ENCODE measurements at regions not wholly inside any gene's neighbourhood (a gene's known extent, or its start where the extent isn't known, plus 50 kb on each side); places are given as distances from the start of the nearest gene placed in this dataset.

DNA sequence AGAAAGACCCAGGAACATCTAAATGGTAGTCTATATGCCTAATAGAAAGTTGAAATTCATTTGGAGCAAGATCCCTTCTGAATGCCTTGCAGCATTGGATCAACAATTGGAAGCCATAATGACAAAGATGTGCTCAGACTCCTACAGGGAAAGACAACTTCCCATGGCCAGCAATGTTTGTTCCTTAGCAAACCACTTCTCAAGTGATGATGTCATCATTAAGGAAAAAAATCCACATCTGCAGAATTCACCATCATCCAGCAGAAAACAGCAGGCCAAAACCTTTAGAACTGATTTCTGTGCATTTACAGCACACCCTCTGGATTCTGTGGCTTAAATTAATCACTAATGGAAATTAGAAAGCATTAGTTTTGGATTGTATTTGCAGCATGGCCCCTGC lies 82.4 kb upstream of the ZIC3 start:
- DNase-seq (no peak), ATAC-seq (no peak)
- H3K27me3 Mint-ChIP-seq (ENCODE audit: low read depth) = peaks cover 4% of the 10 kb centered on the region
- no peaks in the 10 kb centered on the region for H3K36me3 Mint-ChIP-seq (ENCODE audit: insufficient read depth)
- no peak overlapping the region for H3K4me3 Mint-ChIP-seq
- H3K4me1 Mint-ChIP-seq (ENCODE audit: low read depth) = no peaks in the 10 kb centered on the region
- H3K9me3 Mint-ChIP-seq = no peaks in the 10 kb centered on the region

DNA sequence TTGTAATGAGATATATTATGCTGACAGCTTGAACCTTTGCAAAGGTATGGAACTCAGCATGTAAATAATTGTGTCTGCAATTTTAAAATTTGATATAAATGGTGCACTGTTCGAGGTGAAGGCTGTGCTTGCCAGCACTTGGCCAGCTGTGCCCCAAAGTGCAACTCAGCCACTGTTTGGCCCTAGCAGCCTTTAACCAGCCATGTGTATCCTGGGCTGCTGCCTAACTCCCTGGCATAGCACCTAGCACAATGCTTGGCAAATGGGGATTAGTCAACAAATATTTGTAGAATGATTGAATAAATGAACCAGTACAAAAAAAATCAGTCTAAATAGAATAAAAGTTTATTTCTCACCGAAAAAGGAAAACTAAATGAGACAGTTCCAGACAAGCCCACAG lies 83.8 kb upstream of the ZIC3 start:
- no peaks in the 10 kb centered on the region for H3K9me3 Mint-ChIP-seq
- no peak for DNase-seq
- ATAC-seq = no peak
- H3K27me3 Mint-ChIP-seq (ENCODE audit: low read depth) = peaks cover 4% of the 10 kb centered on the region
- H3K4me3 Mint-ChIP-seq = no peak overlapping the region
- no peaks in the 10 kb centered on the region for H3K4me1 Mint-ChIP-seq (ENCODE audit: low read depth)
- no peaks in the 10 kb centered on the region for H3K36me3 Mint-ChIP-seq (ENCODE audit: insufficient read depth)

GRCh38 chrX:137479386-137479785 lies 86.5 kb upstream of the ZIC3 start:
- Mint-ChIP-seq H3K9me3 (no peaks in the 10 kb centered on the region), H3K4me1 (ENCODE audit: low read depth) (no peaks in the 10 kb centered on the region), H3K27me3 (ENCODE audit: low read depth) (peaks cover 4% of the 10 kb centered on the region), H3K4me3 (no peak overlapping the region), H3K36me3 (ENCODE audit: insufficient read depth) (no peaks in the 10 kb centered on the region)
- DNase-seq (no peak), ATAC-seq (no peak)

DNA sequence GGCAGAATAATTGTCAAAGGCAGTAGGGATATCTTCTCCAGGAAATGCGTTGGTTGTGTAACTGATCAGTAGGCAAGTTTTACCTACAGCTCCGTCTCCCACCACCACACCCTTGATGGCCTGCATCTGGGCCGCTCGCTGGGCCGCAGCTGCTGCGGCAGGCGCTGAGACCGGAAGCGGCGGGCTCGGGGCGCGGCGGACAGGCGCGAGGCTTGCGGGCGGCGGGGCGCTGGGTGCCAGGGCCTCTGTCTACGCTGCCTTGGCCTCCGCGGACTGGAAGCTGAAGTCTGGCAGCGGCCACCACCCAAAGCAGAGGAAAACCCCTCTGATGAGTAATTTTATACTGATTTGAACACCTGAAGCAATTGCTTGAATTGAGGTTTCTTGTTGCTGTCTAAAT lies 124.2 kb upstream of the ZIC3 start:
- H3K4me3 Mint-ChIP-seq = no peak overlapping the region

GRCh38 chrX:137432609-137433008 lies 133.3 kb upstream of the ZIC3 start:
- H3K4me1 Mint-ChIP-seq (ENCODE audit: low read depth) = peaks cover 2% of the 10 kb centered on the region
- no peaks in the 10 kb centered on the region for H3K9me3 Mint-ChIP-seq
- DNase-seq = no peak
- no peak for ATAC-seq
- H3K27me3 Mint-ChIP-seq (ENCODE audit: low read depth) = peaks cover 32% of the 10 kb centered on the region
- H3K4me3 Mint-ChIP-seq = no peak overlapping the region
- no peaks in the 10 kb centered on the region for H3K36me3 Mint-ChIP-seq (ENCODE audit: insufficient read depth)

More for the DNA sequence above, 124.2 kb upstream of the ZIC3 start:
- DNase-seq (no peak), ATAC-seq (no peak)
- Mint-ChIP-seq H3K9me3 (no peaks in the 10 kb centered on the region), H3K36me3 (ENCODE audit: insufficient read depth) (no peaks in the 10 kb centered on the region), H3K4me1 (ENCODE audit: low read depth) (no peaks in the 10 kb centered on the region), H3K27me3 (ENCODE audit: low read depth) (peaks cover 5% of the 10 kb centered on the region)

- Mint-ChIP-seq H3K27me3 (ENCODE audit: low read depth) (peaks cover 34% of the 10 kb centered on the region), H3K9me3 (no peaks in the 10 kb centered on the region), H3K36me3 (ENCODE audit: insufficient read depth) (no peaks in the 10 kb centered on the region), H3K4me3 (no peak overlapping the region), H3K4me1 (ENCODE audit: low read depth) (peaks cover 2% of the 10 kb centered on the region)
- DNase-seq (no peak), ATAC-seq (no peak)
These were observed 134.0 kb upstream of the ZIC3 start for GRCh38 chrX:137431693-137432488.

GRCh38 chrX:137430984-137431475 lies 134.9 kb upstream of the ZIC3 start:
- no peak overlapping the region for H3K4me3 Mint-ChIP-seq
- no peak for ATAC-seq
- H3K4me1 Mint-ChIP-seq (ENCODE audit: low read depth) = peaks cover 6% of the 10 kb centered on the region

DNA sequence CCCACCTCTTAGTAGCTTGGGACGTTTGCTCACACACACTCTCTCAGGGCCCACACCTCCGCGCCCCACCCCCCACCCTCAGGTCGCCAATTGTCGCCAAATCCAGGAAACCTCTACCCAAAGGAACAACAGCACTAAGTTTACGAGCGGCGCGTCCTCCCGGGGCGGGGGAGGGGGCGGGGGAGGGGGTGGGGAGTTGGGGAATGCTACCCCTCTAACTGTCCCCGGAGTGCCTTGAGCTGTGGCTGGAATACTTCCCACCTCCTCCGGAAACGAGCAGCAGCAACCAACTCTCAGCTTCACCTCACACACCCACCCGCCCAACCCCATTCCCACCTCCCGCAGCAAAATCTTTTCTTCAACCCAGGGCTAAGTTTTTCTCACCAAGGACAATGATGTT lies 135.6 kb upstream of the ZIC3 start:
- peaks cover 6% of the 10 kb centered on the region for H3K4me1 Mint-ChIP-seq (ENCODE audit: low read depth)
- H3K4me3 Mint-ChIP-seq = no peak overlapping the region
- H3K27me3 Mint-ChIP-seq (ENCODE audit: low read depth) = peaks cover 48% of the 10 kb centered on the region
- no peaks in the 10 kb centered on the region for H3K36me3 Mint-ChIP-seq (ENCODE audit: insufficient read depth)
- no peaks in the 10 kb centered on the region for H3K9me3 Mint-ChIP-seq
- no peak for DNase-seq
- no peak for ATAC-seq

More at GRCh38 chrX:137430984-137431475, 134.9 kb upstream of the ZIC3 start:
- DNase-seq = no peak
- Mint-ChIP-seq H3K27me3 (ENCODE audit: low read depth) (peaks cover 41% of the 10 kb centered on the region), H3K36me3 (ENCODE audit: insufficient read depth) (no peaks in the 10 kb centered on the region), H3K9me3 (no peaks in the 10 kb centered on the region)

GRCh38 chrX:137428766-137429591 lies 136.9 kb upstream of the ZIC3 start:
- H3K4me3 Mint-ChIP-seq = peak overlapping the region; percentile 56
- no peaks in the 10 kb centered on the region for H3K36me3 Mint-ChIP-seq (ENCODE audit: insufficient read depth)
- no peaks in the 10 kb centered on the region for H3K9me3 Mint-ChIP-seq
- ATAC-seq (no peak), DNase-seq (no peak)
- H3K4me1 Mint-ChIP-seq (ENCODE audit: low read depth) = peaks cover 6% of the 10 kb centered on the region
- H3K27me3 Mint-ChIP-seq (ENCODE audit: low read depth) = peaks cover 57% of the 10 kb centered on the region

DNA sequence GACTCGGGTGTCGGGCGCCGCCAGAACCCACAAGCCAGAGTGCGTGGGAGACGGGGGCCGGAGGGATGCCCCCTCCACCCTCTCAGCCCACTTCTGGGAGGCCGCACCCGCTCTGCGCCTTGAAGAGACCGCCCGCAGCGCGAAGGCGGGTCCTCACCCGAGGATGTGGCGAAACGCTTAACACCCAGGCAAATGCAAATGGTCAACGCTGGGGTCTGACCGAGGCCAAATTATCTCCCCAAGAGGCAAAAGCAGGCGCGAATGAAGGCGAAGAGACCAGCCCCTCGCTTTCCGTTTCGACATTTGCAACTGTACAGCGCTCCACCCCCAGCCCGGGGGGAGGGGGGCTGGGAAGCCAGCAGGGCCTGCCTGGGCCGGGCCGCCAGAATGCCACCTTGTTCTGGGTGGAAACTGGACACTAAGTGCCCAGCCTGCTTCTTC lies 137.7 kb upstream of the ZIC3 start:
- ATAC-seq (peak in 1 of 2 donors; percentile 14), DNase-seq (no peak)
- Mint-ChIP-seq H3K27me3 (ENCODE audit: low read depth) (peaks cover 59% of the 10 kb centered on the region), H3K4me1 (ENCODE audit: low read depth) (peaks cover 6% of the 10 kb centered on the region), H3K36me3 (ENCODE audit: insufficient read depth) (no peaks in the 10 kb centered on the region), H3K4me3 (peak overlapping the region; percentile 71), H3K9me3 (no peaks in the 10 kb centered on the region)

DNA sequence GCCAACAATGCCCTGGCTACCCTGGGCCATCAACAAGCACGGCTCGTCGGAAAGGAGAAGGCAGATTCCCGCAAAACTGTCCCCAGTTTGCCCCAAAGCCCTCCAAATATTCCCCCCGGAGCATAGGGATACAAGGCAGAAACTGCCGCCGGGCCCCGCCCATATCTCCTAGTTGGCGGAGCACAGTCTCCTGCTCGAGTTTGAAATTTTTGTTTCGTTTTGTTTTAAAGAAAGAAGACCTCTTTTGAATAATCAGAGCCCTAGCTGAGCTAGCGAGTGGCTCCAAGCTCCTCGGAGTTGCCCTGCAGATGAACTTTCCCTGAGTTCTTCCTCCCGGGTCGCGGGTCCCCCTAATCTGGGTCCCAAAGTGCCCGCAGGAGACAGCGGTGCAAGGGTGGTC lies 138.1 kb upstream of the ZIC3 start:
- no peaks in the 10 kb centered on the region for H3K36me3 Mint-ChIP-seq (ENCODE audit: insufficient read depth)
- H3K4me3 Mint-ChIP-seq = peak overlapping the region; percentile 71
- no peaks in the 10 kb centered on the region for H3K9me3 Mint-ChIP-seq
- ATAC-seq = peak in 1 of 2 donors; percentile 23
- no peak for DNase-seq
- H3K27me3 Mint-ChIP-seq (ENCODE audit: low read depth) = peaks cover 61% of the 10 kb centered on the region
- H3K4me1 Mint-ChIP-seq (ENCODE audit: low read depth) = peaks cover 6% of the 10 kb centered on the region

- DNase-seq (no peak), ATAC-seq (no peak)
- Mint-ChIP-seq H3K4me3 (peak overlapping the region; percentile 71), H3K9me3 (no peaks in the 10 kb centered on the region), H3K27me3 (ENCODE audit: low read depth) (peaks cover 63% of the 10 kb centered on the region), H3K4me1 (ENCODE audit: low read depth) (peaks cover 6% of the 10 kb centered on the region), H3K36me3 (ENCODE audit: insufficient read depth) (no peaks in the 10 kb centered on the region)
These were observed 138.5 kb upstream of the ZIC3 start for GRCh38 chrX:137427426-137427778.

GRCh38 chrX:137426695-137427425 lies 139.1 kb upstream of the ZIC3 start:
- Mint-ChIP-seq H3K27me3 (ENCODE audit: low read depth) (peaks cover 63% of the 10 kb centered on the region), H3K4me1 (ENCODE audit: low read depth) (peaks cover 6% of the 10 kb centered on the region), H3K36me3 (ENCODE audit: insufficient read depth) (no peaks in the 10 kb centered on the region)

GRCh38 chrX:137425986-137426385 lies 139.9 kb upstream of the ZIC3 start:
- ATAC-seq = no peak
- H3K4me3 Mint-ChIP-seq = no peak overlapping the region
- H3K4me1 Mint-ChIP-seq (ENCODE audit: low read depth) = peaks cover 6% of the 10 kb centered on the region
- DNase-seq = no peak
- H3K27me3 Mint-ChIP-seq (ENCODE audit: low read depth) = peaks cover 61% of the 10 kb centered on the region
- no peaks in the 10 kb centered on the region for H3K36me3 Mint-ChIP-seq (ENCODE audit: insufficient read depth)
- H3K9me3 Mint-ChIP-seq = no peaks in the 10 kb centered on the region

More at GRCh38 chrX:137426695-137427425, 139.1 kb upstream of the ZIC3 start:
- Mint-ChIP-seq H3K9me3 (no peaks in the 10 kb centered on the region), H3K4me3 (no peak overlapping the region)
- DNase-seq (no peak), ATAC-seq (no peak)
